H9 (cell line): ENCODE measurements at regions not wholly inside any gene's neighbourhood (a gene's known extent, or its start where the extent isn't known, plus 50 kb on each side); places are given as distances from the start of the nearest gene placed in this dataset.

Source experiments
- DNase-seq: peaks from one replicate; pipeline ENCODE4 v3.0.0-alpha.2; 2017
- H2AFZ ChIP-seq: one replicate; pipeline ENCODE4 v1.6.1; 2013; ENCODE audit warnings: mild to moderate bottlenecking, low read length, control low read depth, moderate library complexity
- H2AK5ac ChIP-seq: 2 replicates; pipeline ENCODE4 v1.6.1; 2013; ENCODE audit warnings: low read length, control low read depth, mixed read lengths; ENCODE audit not compliant: insufficient read length
- H2BK120ac ChIP-seq: one replicate; pipeline ENCODE4 v1.6.1; 2013; ENCODE audit warnings: low read depth, mild to moderate bottlenecking, low read length, control low read depth, inconsistent platforms; ENCODE audit not compliant: poor library complexity, severe bottlenecking
- H2BK12ac ChIP-seq: 2 replicates; pipeline ENCODE4 v1.6.1; 2013; ENCODE audit warnings: low read length, control low read depth, mixed read lengths, low read depth; ENCODE audit not compliant: insufficient read length
- H2BK15ac ChIP-seq: 2 replicates; pipeline ENCODE4 v1.6.1; 2013; ENCODE audit warnings: low read depth, low read length, control low read depth
- H2BK20ac ChIP-seq: one replicate; pipeline ENCODE4 v1.6.1; 2013; ENCODE audit warnings: low read depth, mild to moderate bottlenecking, low read length, control low read depth, inconsistent platforms; ENCODE audit not compliant: poor library complexity, severe bottlenecking
- H2BK5ac ChIP-seq: 2 replicates; pipeline ENCODE4 v1.6.1; 2013; ENCODE audit warnings: low read length, control low read depth, mixed read lengths; ENCODE audit not compliant: insufficient read length
- H3K14ac ChIP-seq: 2 replicates; pipeline ENCODE4 v1.6.1; 2013; ENCODE audit warnings: low read length, control low read depth; ENCODE audit not compliant: insufficient read depth
- H3K18ac ChIP-seq: 2 replicates; pipeline ENCODE4 v1.6.1; 2013; ENCODE audit warnings: low read depth, mild to moderate bottlenecking, mixed read lengths, low read length, control low read depth; ENCODE audit not compliant: insufficient read length
- H3K23ac ChIP-seq: 2 replicates; pipeline ENCODE4 v1.6.1; 2013; ENCODE audit warnings: low read length, control low read depth, mixed read lengths, low read depth; ENCODE audit not compliant: insufficient read length
- H3K23me2 ChIP-seq: 2 replicates; pipeline ENCODE4 v1.6.1; 2013; ENCODE audit warnings: low read depth, mild to moderate bottlenecking, mixed read lengths, low read length, control low read depth; ENCODE audit not compliant: insufficient read length, poor library complexity, severe bottlenecking
- H3K27ac ChIP-seq: 2 replicates; pipeline ENCODE4 v1.5.1; 2013; ENCODE audit warnings: low read length, control low read depth, mixed read lengths, low read depth; ENCODE audit not compliant: insufficient read length
- H3K27me3 ChIP-seq: 2 replicates; pipeline ENCODE4 v1.6.1; 2013; ENCODE audit warnings: low read length, control low read depth, inconsistent platforms; ENCODE audit not compliant: insufficient read depth
- H3K4ac ChIP-seq: 2 replicates; pipeline ENCODE4 v1.6.1; 2013; ENCODE audit warnings: low read depth, mild to moderate bottlenecking, control low read depth, inconsistent platforms, low read length, moderate library complexity
- H3K4me1 ChIP-seq: 2 replicates; pipeline ENCODE4 v1.6.1; 2013; ENCODE audit warnings: low read length, control low read depth, inconsistent platforms; ENCODE audit not compliant: insufficient read depth
- H3K4me2 ChIP-seq: 2 replicates; pipeline ENCODE4 v1.6.1; 2013; ENCODE audit warnings: low read length, control low read depth, mixed read lengths; ENCODE audit not compliant: insufficient read length, insufficient read depth
- H3K56ac ChIP-seq: 2 replicates; pipeline ENCODE4 v1.6.1; 2013; ENCODE audit warnings: low read depth, mild to moderate bottlenecking, mixed read lengths, low read length, control low read depth; ENCODE audit not compliant: insufficient read length
- H3K79me1 ChIP-seq: 2 replicates; pipeline ENCODE4 v1.6.1; 2013; ENCODE audit warnings: low read depth, mild to moderate bottlenecking, moderate library complexity, low read length, control low read depth, inconsistent platforms; ENCODE audit not compliant: insufficient read depth, poor library complexity, severe bottlenecking
- H3K79me2 ChIP-seq: 2 replicates; pipeline ENCODE4 v1.6.1; 2013; ENCODE audit warnings: low read length, control low read depth, inconsistent platforms; ENCODE audit not compliant: insufficient read depth
- H3K9ac ChIP-seq: 2 replicates; pipeline ENCODE4 v1.6.1; 2013; ENCODE audit warnings: low read length, control low read depth, mixed read lengths; ENCODE audit not compliant: insufficient read length; ENCODE audit errors: extremely low read depth
- H3K9me3 ChIP-seq: one replicate; pipeline ENCODE4 v1.6.1; 2013; ENCODE audit warnings: low read depth, low read length, inconsistent platforms; ENCODE audit not compliant: control insufficient read depth
- H3T11ph ChIP-seq: one replicate; pipeline ENCODE4 v1.6.1; 2013; ENCODE audit warnings: mild to moderate bottlenecking, low read length, control low read depth, inconsistent platforms
- H4K20me1 ChIP-seq: one replicate; pipeline ENCODE4 v1.6.1; 2013; ENCODE audit not compliant: control insufficient read depth, insufficient read length, insufficient read depth
- H4K5ac ChIP-seq: 2 replicates; pipeline ENCODE4 v1.6.1; 2013; ENCODE audit warnings: low read depth, mild to moderate bottlenecking, mixed read lengths, low read length, control low read depth; ENCODE audit not compliant: insufficient read length
- H4K8ac ChIP-seq: replicated peaks from 2 replicates; pipeline ENCODE4 v1.6.1; 2013; ENCODE audit warnings: low read length, control low read depth, mixed read lengths, low read depth; ENCODE audit not compliant: insufficient read length
- H4K91ac ChIP-seq: 2 replicates; pipeline ENCODE4 v1.6.1; 2013; ENCODE audit warnings: low read depth, mild to moderate bottlenecking, moderate library complexity, mixed read lengths, low read length, control low read depth; ENCODE audit not compliant: insufficient read length
- H3K27ac Mint-ChIP-seq, 3 experiments: 2 replicates in 2 of 3; 3 replicates in 1 of 3; pipeline ENCODE4 v1.8.0; 2020 to 2021; ENCODE audit warnings: mixed read lengths in 3 of 3, mild to moderate bottlenecking in 1 of 3, moderate library complexity in 1 of 3
- H3K27me3 Mint-ChIP-seq: 2 replicates; pipeline ENCODE4 v1.8.0; 2021; ENCODE audit warnings: low read depth, mild to moderate bottlenecking, moderate library complexity, mixed read lengths
- H3K36me3 Mint-ChIP-seq, 3 experiments: 2 replicates in 2 of 3; 3 replicates in 1 of 3; pipeline ENCODE4 v1.8.0; 2020 to 2021; ENCODE audit warnings: low read depth in 3 of 3, mixed read lengths in 3 of 3; ENCODE audit not compliant: insufficient read depth in 1 of 3
- H3K4me1 Mint-ChIP-seq, 2 experiments: 2 replicates each; pipeline ENCODE4 v1.8.0; 2020; ENCODE audit warnings: mixed read lengths in 2 of 2
- H3K4me3 Mint-ChIP-seq, 2 experiments: 2 replicates in 1 of 2; 3 replicates in 1 of 2; pipeline ENCODE4 v1.8.0; 2020 to 2021; ENCODE audit warnings: mild to moderate bottlenecking in 2 of 2, mixed read lengths in 2 of 2, moderate library complexity in 1 of 2
- H3K9me3 Mint-ChIP-seq, 2 experiments: 2 replicates in 1 of 2; 3 replicates in 1 of 2; pipeline ENCODE4 v1.8.0; 2020; ENCODE audit warnings: mild to moderate bottlenecking in 2 of 2, mixed read lengths in 2 of 2, moderate library complexity in 1 of 2
- WGBS: extraction: QIAGEN DNeasy Blood & Tissue Kit; methylation state at CpG from one replicate; pipeline ENCODE4 v1.1.7; 2013; ENCODE audit warnings: missing lambda C conversion rate, low lambda C conversion rate, mixed read lengths; ENCODE audit not compliant: insufficient read length; ENCODE audit errors: extremely low coverage; 5-methylcytosine and 5-hydroxymethylcytosine counted together
- TF ChIP-seq, protein P1 (sequence below): fragments of 200-600 bp; sonication (generic); conservative IDR thresholded peaks from 3 replicates; pipeline ENCODE4 v1.8.0; 2021; ENCODE audit warnings: antibody characterized with exemption, mild to moderate bottlenecking

DNA sequence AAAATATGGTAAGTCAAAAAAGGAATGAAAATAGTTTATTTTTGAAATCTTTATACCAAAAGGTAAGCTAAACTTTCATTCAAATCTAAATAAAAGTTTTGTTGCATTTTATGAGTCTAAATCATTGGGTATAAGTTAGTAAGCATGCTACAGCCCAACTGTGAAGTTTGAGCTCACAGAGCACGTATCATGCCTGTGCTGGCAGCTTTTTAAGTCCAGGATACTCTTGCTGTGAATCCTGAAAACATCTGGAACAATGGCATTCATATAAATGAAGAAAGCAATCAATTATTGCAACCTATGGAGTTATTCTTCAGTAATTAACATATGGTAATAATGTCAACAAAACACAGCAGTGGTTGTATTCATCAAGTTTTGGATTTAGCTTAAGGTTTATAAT is 656.9 kb downstream of the RFPL4B start:
- no peak overlapping the region for H2BK15ac ChIP-seq
- Mint-ChIP-seq H3K9me3 (no peaks in the 10 kb centered on the region), H3K36me3 (no peaks in the 10 kb centered on the region; a peak in 1 of 7 replicates), H3K4me1 (peaks cover 18 to 19% of the 10 kb centered on the region in 2 experiments), H3K27ac (peak overlapping the region in 1 of 3 experiments; percentile 93; a peak in 1 of 7 replicates), H3K4me3 (no peak overlapping the region), H3K27me3 (no peaks in the 10 kb centered on the region; the same call in 1 of the 2 replicates)
- no peak overlapping the region for H3K14ac ChIP-seq
- H3K4me1 ChIP-seq = no peaks in the 10 kb centered on the region; the same call in 1 of the 2 replicates
- no peak overlapping the region for H2BK5ac ChIP-seq
- H3K56ac ChIP-seq = no peak overlapping the region
- no peak overlapping the region for H3K18ac ChIP-seq
- no peak overlapping the region for H2BK20ac ChIP-seq
- no peak overlapping the region for H2BK12ac ChIP-seq
- no peak overlapping the region for H3K23ac ChIP-seq
- H3K9me3 ChIP-seq = no peaks in the 10 kb centered on the region
- no peak for DNase-seq
- no peaks in the 10 kb centered on the region for H3K23me2 ChIP-seq
- no peaks in the 10 kb centered on the region for H3K27me3 ChIP-seq
- no peak overlapping the region for H3K4me2 ChIP-seq
- H3K79me1 ChIP-seq = no peaks in the 10 kb centered on the region
- TF ChIP-seq, protein P1, sequence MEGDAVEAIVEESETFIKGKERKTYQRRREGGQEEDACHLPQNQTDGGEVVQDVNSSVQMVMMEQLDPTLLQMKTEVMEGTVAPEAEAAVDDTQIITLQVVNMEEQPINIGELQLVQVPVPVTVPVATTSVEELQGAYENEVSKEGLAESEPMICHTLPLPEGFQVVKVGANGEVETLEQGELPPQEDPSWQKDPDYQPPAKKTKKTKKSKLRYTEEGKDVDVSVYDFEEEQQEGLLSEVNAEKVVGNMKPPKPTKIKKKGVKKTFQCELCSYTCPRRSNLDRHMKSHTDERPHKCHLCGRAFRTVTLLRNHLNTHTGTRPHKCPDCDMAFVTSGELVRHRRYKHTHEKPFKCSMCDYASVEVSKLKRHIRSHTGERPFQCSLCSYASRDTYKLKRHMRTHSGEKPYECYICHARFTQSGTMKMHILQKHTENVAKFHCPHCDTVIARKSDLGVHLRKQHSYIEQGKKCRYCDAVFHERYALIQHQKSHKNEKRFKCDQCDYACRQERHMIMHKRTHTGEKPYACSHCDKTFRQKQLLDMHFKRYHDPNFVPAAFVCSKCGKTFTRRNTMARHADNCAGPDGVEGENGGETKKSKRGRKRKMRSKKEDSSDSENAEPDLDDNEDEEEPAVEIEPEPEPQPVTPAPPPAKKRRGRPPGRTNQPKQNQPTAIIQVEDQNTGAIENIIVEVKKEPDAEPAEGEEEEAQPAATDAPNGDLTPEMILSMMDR = no peak
- H3K9ac ChIP-seq = no peak overlapping the region
- H4K20me1 ChIP-seq = no peaks in the 10 kb centered on the region
- no peak overlapping the region for H4K8ac ChIP-seq
- no CpG with 5 or more reads among the region's 1 CpG for WGBS
- H2BK120ac ChIP-seq = no peak overlapping the region
- H3T11ph ChIP-seq = no peak overlapping the region
- H2AFZ ChIP-seq = no peak overlapping the region
- no peak overlapping the region for H3K4ac ChIP-seq
- H2AK5ac ChIP-seq = no peak overlapping the region
- H4K5ac ChIP-seq = no peak overlapping the region
- H3K27ac ChIP-seq = no peak overlapping the region
- H4K91ac ChIP-seq = no peak overlapping the region
- no peaks in the 10 kb centered on the region for H3K79me2 ChIP-seq
